Inferior parietal cortex (tissue), 1 donor: ENCODE measurements at regions not wholly inside any gene's neighbourhood (a gene's known extent, or its start where the extent isn't known, plus 50 kb on each side); places are given as distances from the start of the nearest gene placed in this dataset.
"Not testable (repeated sequence)": the region's sequence is repeated elsewhere in the genome, so short reads cannot be mapped to it uniquely, and the experiment has no call there.

Experiments
- DNase-seq: peaks from one replicate; pipeline ENCODE4 v3.0.0-alpha.2; 2016; ENCODE audit errors: extremely low spot score

DNA sequence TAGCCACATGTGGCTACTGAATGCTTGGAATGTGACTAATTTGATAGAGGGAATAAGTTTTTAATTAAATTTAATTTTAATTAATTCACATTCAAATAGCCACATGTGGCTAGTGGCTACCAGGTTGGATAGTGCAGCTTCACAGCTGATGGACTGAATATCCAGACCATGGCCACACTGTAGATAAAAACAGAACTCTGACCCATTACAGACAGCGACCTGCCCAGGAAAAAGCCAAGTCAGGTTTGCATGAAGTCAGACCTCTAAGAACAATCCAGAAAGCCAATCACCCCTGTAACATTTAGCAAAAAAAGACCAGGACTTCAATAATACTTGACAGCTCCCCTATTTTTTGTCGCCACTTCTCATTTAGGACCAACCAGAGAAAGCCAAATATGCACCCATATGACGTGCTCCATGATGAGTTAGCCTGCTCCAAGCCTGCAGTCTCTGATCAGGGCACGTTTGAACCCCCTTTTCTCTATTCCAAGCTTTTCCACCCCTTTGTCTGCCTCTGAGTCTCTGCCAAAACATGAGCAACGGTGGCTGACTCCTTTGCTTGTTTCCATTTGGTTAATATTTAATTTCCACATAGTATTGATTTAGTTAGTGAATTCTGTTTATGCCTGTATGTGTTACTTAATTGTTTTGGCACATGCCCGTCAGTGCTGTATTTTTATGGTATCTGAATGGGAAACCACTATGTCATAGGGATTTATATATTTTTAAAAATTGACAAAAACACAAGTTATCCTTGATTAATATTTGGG lies 636.3 kb downstream of the UTRN start:
- DNase-seq, result no peak

DNA sequence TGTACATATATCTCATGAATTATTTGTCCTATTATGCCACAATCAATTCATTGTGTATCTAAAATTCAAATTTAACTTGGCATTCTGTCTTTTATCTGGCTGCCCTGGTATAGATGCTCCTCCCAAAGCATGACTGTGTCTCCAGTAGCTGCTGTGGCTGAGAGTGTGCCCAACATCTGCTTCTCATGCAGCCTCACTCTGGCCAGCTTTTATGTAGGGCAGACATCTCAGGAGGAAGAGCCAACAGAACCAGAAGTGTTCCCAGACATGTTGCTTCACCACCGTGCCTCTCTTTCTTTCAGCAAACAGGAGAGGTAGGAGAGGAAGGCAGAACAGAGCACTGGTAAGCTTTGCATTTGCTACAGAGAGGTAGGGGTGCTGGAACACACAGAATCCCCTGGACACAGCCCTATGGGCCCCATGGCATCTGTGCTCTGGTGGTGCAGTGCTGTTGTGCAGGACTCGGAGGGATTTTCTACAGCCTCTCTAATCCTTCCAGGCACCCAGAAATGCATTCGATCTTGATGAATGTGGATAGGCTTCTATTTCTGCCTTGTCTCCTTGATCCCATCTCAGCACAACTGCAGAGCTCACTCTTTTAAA lies 637.1 kb downstream of the UTRN start:
- no peak for DNase-seq

DNA sequence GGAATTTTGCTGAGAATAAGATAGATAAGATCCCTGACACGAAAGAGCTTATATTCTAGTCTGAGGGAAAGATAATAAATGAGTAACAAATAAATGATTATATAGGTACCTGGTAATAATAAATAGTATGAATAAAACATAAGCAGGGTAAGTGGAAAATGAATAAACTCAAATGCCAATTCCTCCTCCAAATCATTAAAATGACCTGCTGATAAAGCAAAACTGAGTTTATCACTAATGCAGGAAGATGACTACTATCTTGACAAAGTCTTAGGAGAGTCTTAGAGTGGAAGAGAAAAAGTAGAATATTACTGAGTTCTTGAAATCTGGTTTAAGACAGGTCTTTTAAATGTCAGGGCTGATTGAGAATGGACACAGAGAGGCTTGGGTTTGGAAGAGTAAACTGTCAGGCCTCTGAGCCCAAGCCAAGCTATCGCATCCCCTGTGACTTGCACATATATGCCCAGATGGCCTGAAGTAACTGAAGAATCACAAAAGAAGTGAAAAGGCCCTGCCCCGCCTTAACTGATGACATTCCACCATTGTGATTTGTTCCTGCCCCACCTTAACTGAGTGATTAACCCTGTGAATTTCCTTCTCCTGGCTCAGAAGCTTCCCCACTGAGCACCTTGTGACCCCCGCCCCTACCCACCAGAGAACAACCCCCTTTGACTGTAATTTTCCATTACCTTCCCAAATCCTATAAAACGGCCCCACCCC lies 637.8 kb downstream of the UTRN start:
- DNase-seq, result not testable (repeated sequence)

DNA sequence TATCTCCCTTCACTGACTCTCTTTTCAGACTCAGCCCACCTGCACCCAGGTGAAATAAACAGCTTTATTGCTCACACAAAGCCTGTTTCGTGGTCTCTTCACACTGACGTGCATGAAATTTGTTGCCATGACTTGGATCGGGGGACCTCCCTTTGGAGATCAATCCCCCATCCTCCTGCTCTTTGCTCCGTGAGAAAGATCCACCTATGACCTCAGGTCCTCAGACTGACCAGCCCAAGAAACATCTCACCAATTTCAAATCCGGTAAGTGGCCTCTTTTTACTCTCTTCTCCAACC lies 638.3 kb downstream of the UTRN start:
- DNase-seq, result not testable (repeated sequence)

DNA sequence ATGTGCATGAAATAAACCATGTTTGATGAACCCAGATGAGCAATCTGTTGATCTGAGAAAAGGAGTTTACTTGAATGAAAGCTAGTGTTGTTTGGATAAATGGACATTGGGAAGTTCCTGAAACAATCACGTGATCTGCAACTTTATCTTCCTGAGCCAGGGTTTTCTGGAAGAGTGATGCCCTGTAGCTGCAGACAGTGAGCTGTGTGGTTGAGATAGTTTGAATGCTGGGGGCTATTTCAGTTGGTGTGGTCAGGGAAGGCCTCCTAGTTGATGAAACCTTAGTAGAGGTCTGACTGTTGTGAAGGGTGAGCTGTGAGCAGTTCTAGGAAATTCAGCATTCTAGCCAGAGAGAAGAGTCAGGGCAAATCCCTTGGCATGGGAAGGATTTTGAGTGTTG lies 643.7 kb downstream of the UTRN start:
- DNase-seq, result no peak

DNA sequence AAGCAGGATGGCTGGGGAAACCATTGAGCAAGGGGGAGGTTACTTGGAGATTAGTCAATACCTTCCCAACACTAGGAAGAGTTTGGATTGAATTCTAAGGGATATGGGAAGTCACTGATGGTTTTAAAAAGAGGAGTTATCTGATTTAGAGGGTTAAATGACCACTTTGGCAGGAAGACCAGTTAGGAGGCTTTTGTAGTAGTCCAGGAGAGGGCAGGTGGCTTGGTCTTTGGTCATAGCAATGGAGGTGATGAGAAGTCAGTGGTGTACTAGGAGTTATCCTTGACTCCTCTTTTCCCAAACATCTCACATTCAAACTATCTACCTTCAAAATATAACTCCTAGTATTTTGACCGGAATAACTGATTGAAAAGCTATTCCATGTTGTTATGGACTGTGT lies 644.1 kb downstream of the UTRN start:
- DNase-seq, result no peak

DNA sequence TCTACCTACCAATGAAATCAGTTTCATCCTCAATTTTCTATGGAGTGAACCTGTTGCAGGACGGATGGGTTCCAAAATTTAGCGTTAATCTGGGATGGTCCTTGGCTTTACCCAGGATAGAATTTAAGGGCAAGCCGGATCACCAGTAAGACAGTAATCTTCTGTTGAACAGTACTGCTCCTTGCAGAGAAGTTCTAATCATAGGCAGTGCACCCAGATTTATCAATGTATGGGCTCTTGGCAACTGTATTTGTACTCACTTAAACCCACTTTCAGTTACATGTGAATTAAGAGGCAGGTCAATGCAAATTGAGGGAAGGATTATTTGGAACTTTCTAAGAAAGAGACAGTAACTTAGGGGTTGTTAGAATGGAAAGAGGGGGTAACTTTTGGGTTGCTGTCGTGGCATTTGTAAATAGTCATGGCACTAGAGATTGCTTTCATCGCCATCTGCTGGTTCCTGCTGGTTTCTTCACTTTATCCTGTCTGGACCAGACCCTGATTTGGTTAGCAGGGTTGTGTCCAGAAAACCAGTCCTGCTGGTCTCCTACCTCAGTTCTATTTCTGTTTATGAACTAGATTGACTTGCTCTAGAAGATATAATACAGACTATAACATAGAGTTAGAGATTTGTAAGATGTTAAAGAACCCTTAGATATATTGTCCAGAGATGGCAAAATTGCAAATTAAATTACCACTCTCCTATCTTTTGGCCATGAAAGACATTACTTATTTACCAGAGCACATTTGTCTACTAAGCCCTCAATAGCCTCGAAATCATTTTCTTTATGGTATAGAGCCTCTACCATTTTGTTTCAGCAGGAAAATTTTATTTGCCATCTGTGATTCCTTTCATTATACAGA lies 646.3 kb downstream of the UTRN start:
- peak; percentile 27 for DNase-seq

DNA sequence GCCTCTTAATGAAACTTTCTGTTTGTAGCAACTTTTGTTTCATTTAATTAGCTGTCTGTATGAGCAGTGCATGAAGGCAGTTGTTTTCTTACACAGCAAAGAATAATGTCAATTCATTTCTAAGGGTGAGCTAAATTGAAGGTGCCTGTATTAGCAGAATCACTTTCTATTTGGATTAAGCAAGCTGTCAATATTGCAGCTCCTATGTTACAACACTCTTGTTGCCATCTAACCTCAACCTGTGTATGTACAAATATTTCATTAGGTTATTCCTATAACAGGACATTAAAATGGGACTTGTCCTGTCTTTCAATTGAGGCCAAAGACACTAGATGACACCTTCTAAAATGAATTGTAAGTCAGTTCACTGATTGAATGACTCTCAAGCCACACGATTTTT lies 647.5 kb downstream of the UTRN start:
- no peak for DNase-seq

DNA sequence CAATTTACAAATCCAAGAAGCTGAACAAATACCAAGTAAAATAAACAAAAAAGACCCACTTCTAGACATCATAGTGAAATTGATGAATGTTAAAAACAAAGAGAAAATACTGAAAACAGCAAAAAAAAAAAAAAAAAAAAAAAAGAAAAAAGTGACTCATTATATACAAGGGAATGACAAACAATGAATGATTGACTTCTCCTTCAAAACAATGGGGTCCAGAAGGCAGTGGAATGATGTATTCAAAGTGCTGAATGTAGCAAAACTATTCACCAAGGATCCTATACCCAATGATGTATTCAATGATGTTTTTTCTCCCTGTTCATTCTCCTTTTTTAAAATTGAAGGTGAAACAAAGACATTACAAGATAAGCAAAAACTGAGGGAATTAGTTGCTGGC lies 650.0 kb downstream of the UTRN start:
- no peak for DNase-seq

DNA sequence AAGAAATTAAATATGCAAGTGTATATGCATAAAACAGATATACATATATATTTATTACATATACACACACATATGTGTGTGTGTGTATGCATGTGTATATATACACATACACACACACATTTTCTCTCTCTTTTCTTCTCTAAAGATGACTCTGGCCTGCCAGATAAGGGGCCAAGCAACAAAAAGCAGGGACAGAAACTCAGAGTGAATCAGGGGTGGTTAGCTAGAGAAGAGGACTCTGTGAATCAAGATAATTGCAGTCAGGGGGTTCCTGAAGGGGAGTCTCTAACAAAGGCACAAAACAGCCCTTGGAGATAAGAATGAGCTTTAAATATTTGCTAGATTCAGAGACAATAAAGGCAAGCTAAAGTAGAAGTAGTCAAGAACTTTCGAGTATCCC lies 650.5 kb downstream of the UTRN start:
- DNase-seq, result no peak

DNA sequence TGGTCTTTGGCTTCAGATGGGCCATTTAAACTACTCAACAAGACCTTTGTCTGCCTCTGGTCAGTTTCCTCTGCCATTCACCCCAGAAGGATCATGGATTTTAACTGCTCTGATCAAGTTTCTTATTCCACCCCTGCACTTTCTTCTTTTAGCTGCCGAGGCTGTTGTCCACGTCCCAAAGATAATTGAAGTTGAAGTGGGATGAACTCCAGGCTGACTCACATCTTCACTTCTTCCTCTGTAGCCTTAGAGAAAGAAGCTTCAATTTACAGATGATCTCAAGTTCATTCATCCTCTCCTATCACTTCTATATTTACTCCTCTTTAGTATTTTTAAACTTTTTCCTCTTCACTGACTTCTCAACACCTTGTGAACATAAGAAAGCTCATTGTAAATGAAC lies 651.6 kb downstream of the UTRN start:
- DNase-seq, result no peak

DNA sequence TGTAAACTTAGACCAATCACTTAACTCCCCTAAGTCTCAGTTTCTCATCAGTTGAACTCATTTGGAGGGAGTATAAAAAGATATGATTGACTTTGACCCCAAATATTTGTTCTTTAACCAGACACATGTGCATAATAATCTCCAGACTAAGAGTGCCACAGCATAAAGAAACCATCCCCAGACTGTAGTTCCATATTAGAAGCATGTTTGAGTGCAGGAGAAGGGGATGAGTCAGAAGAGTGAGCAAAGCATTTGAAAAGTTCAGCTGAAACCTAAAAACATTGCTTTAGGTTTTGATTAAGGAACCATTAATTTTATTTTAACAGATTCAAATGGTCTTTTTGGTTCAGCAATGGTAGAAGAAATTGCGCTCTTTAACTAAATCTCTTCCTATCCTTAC lies 654.8 kb downstream of the UTRN start:
- no peak for DNase-seq

DNA sequence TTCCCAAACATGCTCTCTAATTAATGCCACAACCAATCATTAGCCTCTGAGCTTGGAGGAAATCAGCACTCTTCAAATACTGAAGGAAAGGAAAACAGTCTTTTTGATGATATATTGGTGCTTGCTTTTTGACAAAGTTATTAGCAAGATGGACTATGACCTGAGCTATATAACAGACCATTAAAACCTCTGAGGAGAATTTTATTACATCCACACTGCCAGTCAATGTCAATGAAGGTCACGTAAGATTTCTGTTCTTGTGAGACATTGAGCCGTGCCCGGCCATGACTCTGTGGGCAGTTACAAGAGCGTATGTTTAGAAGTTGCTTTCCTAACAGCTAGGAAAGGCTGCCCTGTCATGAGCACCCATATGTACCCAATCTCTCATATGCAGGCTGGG lies 659.0 kb downstream of the UTRN start:
- no peak for DNase-seq

DNA sequence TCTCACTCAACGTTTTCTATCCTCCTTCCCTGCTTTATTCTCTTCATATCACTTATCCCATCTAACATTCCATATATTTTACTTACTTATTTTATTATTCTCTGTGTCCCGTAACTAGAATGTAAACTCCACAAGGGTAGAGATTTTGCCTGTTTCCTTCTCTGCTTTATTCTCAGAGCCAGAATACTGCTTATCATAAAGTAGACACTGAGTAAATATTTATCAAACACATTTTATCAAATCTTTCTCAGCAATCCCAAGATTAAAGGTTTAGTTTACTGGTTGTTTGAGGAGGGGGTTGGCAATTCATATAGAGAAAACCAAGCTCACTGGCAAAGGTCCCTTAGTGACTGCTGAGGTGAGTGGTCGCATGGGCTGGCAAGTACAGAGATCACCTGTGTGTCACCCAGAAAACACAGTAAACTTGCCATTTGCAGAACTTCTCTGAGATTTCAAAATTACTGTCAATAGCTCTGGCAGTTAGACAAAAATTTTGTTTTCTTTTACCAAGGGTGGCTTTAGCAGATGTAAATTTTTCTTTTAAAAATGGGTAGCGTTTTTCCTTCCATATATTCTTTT lies 662.4 kb downstream of the UTRN start:
- no peak for DNase-seq

DNA sequence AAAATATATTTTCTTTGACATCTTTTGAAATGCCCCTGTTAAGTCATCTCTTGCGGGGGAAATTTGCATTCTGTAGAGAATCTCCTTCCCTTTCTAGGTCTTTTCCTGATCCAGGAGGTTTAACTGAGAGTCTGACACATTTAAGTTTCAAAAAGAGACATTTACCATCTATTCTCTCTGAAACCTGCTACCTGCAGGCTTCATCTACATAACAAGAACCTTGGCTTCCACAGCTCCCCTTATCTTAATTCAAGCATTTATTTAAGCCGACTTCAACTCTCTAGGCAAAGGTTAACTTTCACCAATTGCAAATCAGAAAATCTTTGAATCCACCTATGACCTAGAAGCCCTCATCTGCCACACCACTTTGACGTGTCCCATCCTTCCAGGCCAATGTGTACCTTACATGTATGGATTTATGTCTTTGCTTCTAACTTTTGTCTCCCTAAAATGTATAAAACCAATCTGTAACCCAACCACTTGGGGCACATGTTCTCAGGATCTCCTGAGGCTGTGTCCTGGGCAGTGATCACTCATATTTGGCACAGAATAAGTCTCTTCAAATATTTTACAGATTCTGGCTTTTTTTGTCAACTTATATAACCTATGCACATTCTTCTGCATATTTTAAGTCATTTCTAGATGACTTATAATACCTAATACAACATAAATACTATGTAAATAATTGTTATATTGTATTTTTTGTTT lies 666.7 kb downstream of the UTRN start:
- DNase-seq, result no peak

DNA sequence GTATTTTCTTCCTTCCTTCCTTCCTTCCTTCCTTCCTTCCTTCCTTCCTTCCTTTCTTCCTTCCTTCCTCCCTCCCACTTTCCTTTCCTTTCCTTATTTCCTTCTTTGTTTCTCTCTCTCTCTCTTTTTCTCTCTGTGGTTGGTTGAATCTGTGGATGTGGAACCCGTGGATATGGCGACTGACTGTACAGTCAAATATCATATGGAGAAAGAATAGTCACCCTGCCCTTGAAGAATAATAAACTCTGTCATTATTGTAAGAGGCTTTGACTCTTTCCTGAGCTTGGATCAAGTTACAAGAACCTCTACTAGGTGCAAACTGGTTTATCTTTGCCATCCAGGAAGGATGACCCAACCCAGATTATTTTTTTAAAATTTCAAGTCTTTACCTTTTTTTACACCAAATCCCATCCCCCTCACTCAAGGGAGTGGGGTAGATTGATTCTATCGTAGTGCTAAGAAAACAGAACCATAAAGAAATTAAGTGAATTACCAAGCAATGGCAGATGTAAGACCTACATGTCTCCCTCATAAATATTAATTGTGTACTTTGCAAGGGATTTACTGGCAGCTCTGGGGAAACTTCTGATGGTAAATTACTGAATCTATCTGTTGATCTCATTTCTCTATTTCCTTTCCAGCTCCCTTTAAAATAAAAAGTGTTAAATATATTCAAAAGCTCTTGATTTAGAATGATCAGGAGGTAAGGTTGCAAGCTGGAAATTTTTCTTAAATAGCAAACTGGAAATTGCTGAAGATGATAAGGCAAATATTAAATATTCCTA lies 667.5 kb downstream of the UTRN start:
- DNase-seq, result no peak

DNA sequence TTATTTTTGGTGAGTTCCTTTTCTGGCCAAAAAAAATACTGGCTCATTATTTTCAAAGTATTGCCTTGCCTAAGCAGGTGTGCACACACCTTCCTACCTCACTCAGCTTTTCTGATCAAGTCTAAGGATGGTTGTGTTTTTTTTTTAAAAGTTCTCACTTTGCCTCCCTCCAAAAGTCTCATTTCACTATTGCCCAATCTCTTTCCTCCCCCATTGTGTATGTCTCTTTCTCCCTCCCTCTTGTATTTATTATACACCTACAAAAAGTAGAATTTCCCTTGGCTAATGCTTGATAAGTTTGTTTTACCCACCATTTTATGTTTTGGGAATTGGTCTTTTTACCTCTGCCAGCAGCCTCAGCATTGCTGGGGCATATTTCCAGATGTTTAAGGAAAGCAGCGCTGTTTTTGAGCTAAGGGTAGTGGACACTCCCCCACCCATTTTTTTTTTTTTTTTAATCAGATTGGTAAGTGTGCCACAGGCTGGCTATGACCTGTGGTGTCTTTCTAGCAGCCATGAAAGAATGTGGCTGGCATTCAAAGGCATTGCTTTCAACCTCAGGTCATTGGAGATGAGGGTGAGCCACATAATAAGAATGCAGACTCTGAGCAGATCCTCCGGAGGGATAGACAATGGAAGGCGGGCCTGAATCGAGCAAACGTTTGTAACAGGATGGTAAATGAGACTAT lies 668.6 kb downstream of the UTRN start:
- no peak for DNase-seq

DNA sequence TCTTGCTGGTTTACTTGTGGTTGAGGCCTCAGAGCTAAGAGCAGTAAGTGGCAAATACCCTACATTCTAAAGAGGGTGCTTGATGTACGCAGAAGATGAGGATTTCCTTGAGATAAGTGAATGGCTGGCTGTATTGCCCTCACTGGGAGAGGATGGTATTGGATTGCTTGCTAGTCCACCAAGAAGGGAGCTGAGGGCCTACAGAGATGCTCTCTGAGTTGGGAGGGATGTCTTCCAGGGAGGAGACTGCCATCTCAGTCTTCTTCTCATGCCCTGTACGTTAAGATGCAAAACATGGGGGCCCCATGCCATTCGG lies 669.1 kb downstream of the UTRN start:
- DNase-seq, result no peak

DNA sequence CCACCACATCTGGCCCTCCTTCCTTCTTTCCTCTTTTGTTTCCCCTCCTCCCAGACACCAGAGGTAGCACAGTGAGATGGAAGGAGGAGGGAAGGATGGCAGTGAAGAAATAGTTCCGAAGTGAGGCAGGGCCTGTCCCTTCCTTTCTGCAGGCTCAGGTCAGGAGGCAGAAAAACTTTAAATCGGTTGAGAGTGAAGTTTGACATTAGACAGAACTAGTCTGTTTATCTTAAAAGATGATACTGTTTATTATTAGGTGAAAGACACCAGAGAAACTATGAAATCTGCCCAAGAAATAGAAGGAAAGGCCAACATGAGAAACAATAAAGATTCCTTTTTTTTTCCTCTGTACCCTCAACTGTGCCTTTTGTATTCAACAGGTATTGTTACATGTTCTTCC lies 670.3 kb downstream of the UTRN start:
- DNase-seq, result no peak

DNA sequence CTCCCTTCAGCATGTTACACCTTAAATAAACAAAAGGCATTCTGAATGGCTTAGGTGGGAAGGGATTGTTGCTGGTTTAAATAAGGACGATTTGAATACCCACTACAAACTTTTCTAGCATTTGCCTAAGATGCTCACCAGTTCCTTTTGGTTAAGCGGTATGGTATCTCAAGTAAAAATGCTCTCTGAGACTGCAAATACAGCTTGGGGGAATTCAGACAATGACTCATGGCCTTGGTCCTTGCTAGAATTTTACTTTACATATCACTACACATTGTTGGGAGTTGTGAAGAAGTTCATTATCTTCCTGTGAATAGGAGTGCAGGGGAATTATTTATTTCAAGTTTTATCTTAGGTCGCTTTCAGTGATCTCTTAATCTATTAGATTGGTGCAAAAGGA lies 670.7 kb downstream of the UTRN start:
- no peak for DNase-seq
